BJ (cell line): ENCODE measurements at regions not wholly inside any gene's neighbourhood (a gene's known extent, or its start where the extent isn't known, plus 50 kb on each side); places are given as distances from the start of the nearest gene placed in this dataset.

Source experiments
- CTCF ChIA-PET: fragments of 350-600 bp; formaldehyde crosslinking; extraction: SDS; loops from one replicate; lab custom pipeline; 2021; ENCODE audit warnings: antibody characterized with exemption, inconsistent platforms; lab: Yijun Ruan, JAX
- POLR2A ChIA-PET: fragments of 300-600 bp; sonication (Branson Sonifier 250); formaldehyde crosslinking; extraction: SDS; loops from one replicate; lab custom pipeline; 2021; ENCODE audit warnings: antibody characterized with exemption; lab: Charles Lee
- DNase-seq: peaks from one replicate; pipeline ENCODE4 v3.0.0-alpha.2; 2011; ENCODE audit warnings: low read depth
- H3K27me3 ChIP-seq: 2 replicates; pipeline ENCODE4 v1.6.0; 2011; ENCODE audit warnings: low read length; ENCODE audit not compliant: control insufficient read depth, insufficient read depth
- H3K36me3 ChIP-seq: 2 replicates; pipeline ENCODE4 v1.5.1; 2011; ENCODE audit warnings: low read length; ENCODE audit not compliant: control insufficient read depth, insufficient read depth
- H3K4me3 ChIP-seq: 2 replicates; pipeline ENCODE4 v1.5.1; 2011; ENCODE audit warnings: low read depth, mild to moderate bottlenecking, control low read depth, low read length
- TF ChIP-seq, protein P1 (sequence below): IDR thresholded peaks from 2 replicates; pipeline ENCODE4 v1.5.1; 2011; ENCODE audit warnings: low read depth, mild to moderate bottlenecking, control low read depth, inconsistent platforms, low read length, moderate library complexity; ENCODE audit not compliant: insufficient read depth

GRCh38 chr3:182393151-182393550 is 400.2 kb upstream of the ATP11B start:
- Histone ChIP-seq H3K27me3 (no peaks in the 10 kb centered on the region), H3K4me3 (no peak overlapping the region), H3K36me3 (no peaks in the 10 kb centered on the region)
- CTCF ChIA-PET = no interaction called here
- POLR2A ChIA-PET = no interaction called here
- no peak for DNase-seq
- TF ChIP-seq, protein P1, sequence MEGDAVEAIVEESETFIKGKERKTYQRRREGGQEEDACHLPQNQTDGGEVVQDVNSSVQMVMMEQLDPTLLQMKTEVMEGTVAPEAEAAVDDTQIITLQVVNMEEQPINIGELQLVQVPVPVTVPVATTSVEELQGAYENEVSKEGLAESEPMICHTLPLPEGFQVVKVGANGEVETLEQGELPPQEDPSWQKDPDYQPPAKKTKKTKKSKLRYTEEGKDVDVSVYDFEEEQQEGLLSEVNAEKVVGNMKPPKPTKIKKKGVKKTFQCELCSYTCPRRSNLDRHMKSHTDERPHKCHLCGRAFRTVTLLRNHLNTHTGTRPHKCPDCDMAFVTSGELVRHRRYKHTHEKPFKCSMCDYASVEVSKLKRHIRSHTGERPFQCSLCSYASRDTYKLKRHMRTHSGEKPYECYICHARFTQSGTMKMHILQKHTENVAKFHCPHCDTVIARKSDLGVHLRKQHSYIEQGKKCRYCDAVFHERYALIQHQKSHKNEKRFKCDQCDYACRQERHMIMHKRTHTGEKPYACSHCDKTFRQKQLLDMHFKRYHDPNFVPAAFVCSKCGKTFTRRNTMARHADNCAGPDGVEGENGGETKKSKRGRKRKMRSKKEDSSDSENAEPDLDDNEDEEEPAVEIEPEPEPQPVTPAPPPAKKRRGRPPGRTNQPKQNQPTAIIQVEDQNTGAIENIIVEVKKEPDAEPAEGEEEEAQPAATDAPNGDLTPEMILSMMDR = no peak

DNA sequence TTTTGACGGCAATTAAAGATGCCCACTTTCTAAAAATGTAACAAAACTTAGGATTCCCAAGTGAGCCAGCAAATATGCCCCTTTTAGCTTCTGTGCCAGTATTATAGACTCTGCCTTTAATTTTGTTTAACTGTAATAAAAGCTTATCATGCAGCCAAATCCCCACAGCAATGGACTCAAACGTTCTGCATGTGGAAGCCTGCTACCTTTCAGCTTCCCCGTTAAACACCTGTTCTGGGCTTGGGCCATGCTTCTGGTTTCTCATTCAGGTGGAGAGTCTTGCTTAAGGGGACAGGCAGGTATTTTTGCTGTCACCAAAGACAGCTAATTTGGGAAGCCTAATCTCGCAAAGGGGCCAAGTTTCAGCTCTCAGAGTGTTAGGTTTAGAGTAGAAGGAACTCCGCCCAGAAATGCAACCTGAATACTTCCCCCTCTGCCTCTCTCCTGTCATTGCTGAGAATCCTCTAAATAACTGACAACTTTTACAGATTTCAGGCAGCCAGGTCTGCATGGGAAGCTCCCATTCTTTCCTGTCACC is 399.4 kb upstream of the ATP11B start:
- ChIA-PET POLR2A (no interaction called here), CTCF (no interaction called here)
- Histone ChIP-seq H3K4me3 (no peak overlapping the region), H3K36me3 (no peaks in the 10 kb centered on the region), H3K27me3 (no peaks in the 10 kb centered on the region)
- DNase-seq = no peak
- TF ChIP-seq, protein P1 = no peak

DNA sequence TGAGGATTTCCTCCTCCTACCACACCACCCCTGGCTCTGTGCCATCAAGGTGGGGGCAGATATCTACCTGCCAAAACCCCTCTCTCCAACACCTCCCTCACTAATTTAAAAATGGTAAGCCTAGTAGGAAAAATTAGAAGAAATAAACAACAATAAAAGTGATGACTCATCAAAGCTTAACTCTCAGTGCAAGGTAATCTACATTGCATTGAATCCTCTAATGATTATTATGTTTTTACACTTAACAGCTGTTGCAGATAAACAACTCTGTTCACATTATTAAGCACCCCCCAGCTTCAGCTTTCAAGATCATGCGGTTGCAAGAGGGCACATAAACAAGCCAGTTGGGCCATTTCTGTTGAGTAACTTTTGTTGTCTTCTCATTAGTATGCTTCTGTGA is 396.1 kb upstream of the ATP11B start:
- Histone ChIP-seq H3K27me3 (no peaks in the 10 kb centered on the region), H3K4me3 (no peak overlapping the region), H3K36me3 (no peaks in the 10 kb centered on the region)
- TF ChIP-seq, protein P1 = no peak
- ChIA-PET CTCF (no interaction called here), POLR2A (no interaction called here)
- DNase-seq = no peak

DNA sequence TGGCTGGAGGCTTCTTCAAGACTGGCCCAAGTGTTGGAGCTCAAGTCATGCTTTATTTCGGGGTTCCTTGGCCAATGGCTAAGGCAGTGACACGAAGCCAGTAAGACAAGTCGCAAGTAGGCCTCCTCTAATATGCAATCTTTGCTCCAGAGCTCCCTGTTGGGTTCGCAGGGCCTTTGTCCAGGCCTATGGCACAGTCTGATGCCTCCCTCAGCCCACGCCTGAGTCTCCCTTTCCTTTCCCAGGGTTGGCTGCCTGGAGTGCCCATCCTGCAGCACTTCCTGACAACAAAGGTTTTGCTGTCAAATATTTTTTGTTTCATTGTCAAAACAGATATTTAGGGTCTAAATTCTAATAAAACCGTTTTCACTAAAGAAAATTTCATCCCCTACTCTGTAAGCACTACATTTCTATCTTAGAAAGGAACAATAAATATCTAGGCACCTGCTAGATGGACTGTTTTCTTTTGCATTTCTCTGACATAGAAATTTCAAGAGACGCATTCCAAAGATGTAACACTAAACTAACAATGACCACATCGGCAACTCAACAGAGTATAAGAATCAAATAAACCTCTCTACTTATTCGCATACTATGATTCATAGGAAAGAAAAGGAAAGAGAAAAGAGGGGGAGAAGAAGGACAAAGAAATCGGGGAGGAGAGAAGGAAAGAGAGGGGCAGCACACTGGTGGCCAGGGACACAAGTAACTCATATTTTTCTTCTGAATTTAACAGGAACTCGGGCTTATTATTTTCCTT is 393.1 kb upstream of the ATP11B start:
- CTCF ChIA-PET = no interaction called here
- DNase-seq = no peak
- TF ChIP-seq, protein P1 = no peak
- Histone ChIP-seq H3K4me3 (no peak overlapping the region), H3K27me3 (no peaks in the 10 kb centered on the region), H3K36me3 (no peaks in the 10 kb centered on the region)
- POLR2A ChIA-PET = no interaction called here

DNA sequence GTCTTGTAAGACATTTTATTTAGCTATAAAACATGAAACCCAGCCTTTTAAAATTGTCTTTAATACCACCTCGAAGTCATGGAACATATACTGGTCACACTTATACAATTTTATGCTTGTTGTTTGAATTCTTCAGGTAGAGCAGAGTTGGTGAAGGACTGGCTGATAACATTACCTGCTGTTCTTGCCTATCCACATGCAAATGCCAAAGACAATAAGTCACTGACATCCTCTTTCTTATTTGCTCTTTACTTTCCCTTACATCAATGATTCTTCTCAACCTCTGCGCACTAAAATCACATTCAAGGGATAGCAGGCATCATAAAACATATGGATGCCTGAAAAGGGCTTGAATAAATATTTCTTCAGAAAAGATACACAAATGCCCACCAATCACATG is 392.5 kb upstream of the ATP11B start:
- Histone ChIP-seq H3K4me3 (no peak overlapping the region), H3K27me3 (no peaks in the 10 kb centered on the region), H3K36me3 (no peaks in the 10 kb centered on the region)
- ChIA-PET POLR2A (no interaction called here), CTCF (no interaction called here)
- TF ChIP-seq, protein P1 = no peak
- DNase-seq = no peak
